GM04504 (cell line): ENCODE measurements at regions not wholly inside any gene's neighbourhood (a gene's known extent, or its start where the extent isn't known, plus 50 kb on each side); places are given as distances from the start of the nearest gene placed in this dataset.
"Not testable (repeated sequence)": the region's sequence is repeated elsewhere in the genome, so short reads cannot be mapped to it uniquely, and the experiment has no call there.

Experiments used
- DNase-seq: peaks from one replicate; pipeline ENCODE4 v3.0.0-alpha.2; 2012; ENCODE audit warnings: low read depth

GRCh38 chr2:7758073-7758759, 841.0 kb downstream of the RNF144A start:
- peak; percentile 44 for DNase-seq

GRCh38 chr2:7759898-7760297, 842.7 kb downstream of the RNF144A start:
- DNase-seq = no peak

- DNase-seq = not testable (repeated sequence)
These were observed 846.2 kb downstream of the RNF144A start for GRCh38 chr2:7763418-7763817.

- no peak for DNase-seq
These were observed 848.0 kb downstream of the RNF144A start for GRCh38 chr2:7765236-7765635.

- no peak for DNase-seq
These were observed 849.0 kb downstream of the RNF144A start for GRCh38 chr2:7766088-7766722.

- no peak for DNase-seq
These were observed 849.9 kb downstream of the RNF144A start for GRCh38 chr2:7766978-7767565.

- DNase-seq = no peak
These were observed 850.7 kb downstream of the RNF144A start for GRCh38 chr2:7767902-7768301.

GRCh38 chr2:7771781-7772180, 854.6 kb downstream of the RNF144A start:
- no peak for DNase-seq

- DNase-seq = no peak
These were observed 856.4 kb downstream of the RNF144A start for GRCh38 chr2:7773362-7774360.

- DNase-seq = no peak
These were observed 857.3 kb downstream of the RNF144A start for GRCh38 chr2:7774481-7774880.

- no peak for DNase-seq
These were observed 860.5 kb downstream of the RNF144A start for GRCh38 chr2:7777668-7778067.

GRCh38 chr2:7780321-7780720, 863.1 kb downstream of the RNF144A start:
- DNase-seq = no peak

- no peak for DNase-seq
These were observed 868.5 kb downstream of the RNF144A start for GRCh38 chr2:7785700-7786099.

GRCh38 chr2:7788736-7789135, 871.5 kb downstream of the RNF144A start:
- DNase-seq = no peak

- no peak for DNase-seq
These were observed 874.9 kb downstream of the RNF144A start for GRCh38 chr2:7792031-7792651.

GRCh38 chr2:7795778-7796563, 878.8 kb downstream of the RNF144A start:
- no peak for DNase-seq

- no peak for DNase-seq
These were observed 881.8 kb upstream of the ID2 start for GRCh38 chr2:7800031-7800430.

GRCh38 chr2:7801212-7801611, 880.6 kb upstream of the ID2 start:
- DNase-seq = no peak

GRCh38 chr2:7803515-7803914, 878.3 kb upstream of the ID2 start:
- DNase-seq = no peak

GRCh38 chr2:7809640-7810039, 872.2 kb upstream of the ID2 start:
- DNase-seq = no peak

- DNase-seq = no peak
These were observed 870.8 kb upstream of the ID2 start for GRCh38 chr2:7811073-7811472.
